ENCODE measurements at regions not wholly inside any gene's neighbourhood (a gene's known extent, or its start where the extent isn't known, plus 50 kb on each side); places are given as distances from the start of the nearest gene placed in this dataset.
"Not testable (repeated sequence)": the region's sequence is repeated elsewhere in the genome, so short reads cannot be mapped to it uniquely, and the experiment has no call there.

DNA sequence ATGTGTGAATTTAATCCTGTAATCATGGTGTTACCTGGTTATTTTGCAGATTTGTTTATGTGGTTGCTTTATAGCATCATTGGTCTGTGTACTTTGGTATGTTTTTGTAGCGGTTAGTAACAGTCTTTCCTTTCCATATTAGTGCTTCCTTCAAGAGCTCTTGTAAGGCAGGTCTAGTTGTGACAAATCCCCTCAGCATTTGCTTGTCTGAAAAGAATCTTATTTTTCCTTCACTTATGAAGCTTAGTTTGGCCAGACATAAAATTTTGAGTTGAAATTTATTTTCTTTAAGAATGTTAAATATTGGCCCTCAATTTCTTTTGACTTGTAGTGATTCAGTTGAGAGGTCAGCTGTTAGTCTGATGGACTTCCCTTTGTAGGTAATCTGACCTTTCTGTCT lies 1096.1 kb upstream of the SLIT2 start:
- DNase-seq (ENCODE audit: low read depth, low spot score) (no peak), FAIRE-seq (no peak), ATAC-seq (no peak)
- ChIA-PET POLR2A (no interaction called here), RAD21 (ENCODE audit: unreplicated experiment) (no interaction called here), SMC1A (ENCODE audit: uncharacterized antibody, unreplicated experiment) (interaction anchor here (1.1 kb wide), 1 partner anchor 10 kb away, joined by 3 read pairs; no protein-coding TSS in a partner anchor), CTCF (interaction anchor here (0.9 kb wide), 1 partner anchor 468 kb away, joined by 3 read pairs; no protein-coding TSS in a partner anchor)
- H3K27ac ChIP-seq (ENCODE audit: control insufficient read depth, insufficient read depth): no peak overlapping the region
- H2AFZ ChIP-seq (ENCODE audit: control insufficient read depth, low read depth, low read length): no peak overlapping the region
- WGBS (ENCODE audit: insufficient coverage, insufficient replicate concordance, low lambda C conversion rate, missing lambda C conversion rate): 82% methylated on average over 1 of the region's 1 CpG
- intact Hi-C loops (cut with micrococcal nuclease; ENCODE audit: unreplicated experiment): no loop called here
- TF ChIP-seq WRNIP1 (IDR thresholded peaks at IDR 0.05; ENCODE audit: borderline replicate concordance, low read depth, low read length): no peak
- in situ Hi-C loops (cut with MboI): loop anchor here (25.0 kb wide), 1 partner anchor 107 kb away; no protein-coding TSS in a partner anchor
- H3K4me3 ChIP-seq: no peak overlapping the region
- H4K20me1 ChIP-seq (ENCODE audit: control insufficient read depth, insufficient read depth): no peaks in the 10 kb centered on the region
- no peak overlapping the region for H3K4me2 ChIP-seq (ENCODE audit: control insufficient read depth, insufficient read depth)
- no TSS peak for BruUV-seq (replicated peaks)
- H3K27me3 ChIP-seq (replicated peaks in 1 of 2; ENCODE audit: control insufficient read depth in 2 of 2, insufficient read depth in 2 of 2, low read length in 1 of 2): no peaks in the 10 kb centered on the region
- no peak overlapping the region for H3K9ac ChIP-seq (ENCODE audit: control insufficient read depth, insufficient read depth, low read length)
- no peaks in the 10 kb centered on the region for H3K36me3 ChIP-seq (ENCODE audit: control insufficient read depth in 2 of 2, insufficient read depth in 2 of 2, low read length in 1 of 2)
- no peaks in the 10 kb centered on the region for H3K79me2 ChIP-seq (ENCODE audit: control insufficient read depth, insufficient read depth, low read length)
- H3K4me1 ChIP-seq (ENCODE audit: control insufficient read depth, insufficient read depth, low read length): no peaks in the 10 kb centered on the region
- no peaks in the 10 kb centered on the region; the same call in 1 of the 3 replicates for H3K9me3 ChIP-seq (replicated peaks; ENCODE audit: control insufficient read depth, insufficient read depth, low read length)

GRCh38 chr4:19154267-19154666 lies 1097.4 kb upstream of the SLIT2 start:
- H3K9ac ChIP-seq (ENCODE audit: control insufficient read depth, insufficient read depth, low read length); H3K4me2 ChIP-seq (ENCODE audit: control insufficient read depth, insufficient read depth); FAIRE-seq; H3K4me3 ChIP-seq; DNase-seq (ENCODE audit: low read depth, low spot score); H2AFZ ChIP-seq (ENCODE audit: control insufficient read depth, low read depth, low read length); POLR2A ChIA-PET; H3K79me2 ChIP-seq (ENCODE audit: control insufficient read depth, insufficient read depth, low read length); H3K9me3 ChIP-seq (replicated peaks; ENCODE audit: control insufficient read depth, insufficient read depth, low read length); intact Hi-C loops (cut with micrococcal nuclease; ENCODE audit: unreplicated experiment); H3K4me1 ChIP-seq (ENCODE audit: control insufficient read depth, insufficient read depth, low read length); ATAC-seq; H4K20me1 ChIP-seq (ENCODE audit: control insufficient read depth, insufficient read depth); BruUV-seq (replicated peaks); H3K27ac ChIP-seq (ENCODE audit: control insufficient read depth, insufficient read depth); H3K27me3 ChIP-seq (replicated peaks in 1 of 2; ENCODE audit: control insufficient read depth in 2 of 2, insufficient read depth in 2 of 2, low read length in 1 of 2); RAD21 ChIA-PET (ENCODE audit: unreplicated experiment); CTCF ChIA-PET; H3K36me3 ChIP-seq (ENCODE audit: control insufficient read depth in 2 of 2, insufficient read depth in 2 of 2, low read length in 1 of 2): not testable (repeated sequence)
- in situ Hi-C loops (cut with MboI): loop anchor here (25.0 kb wide), 1 partner anchor 108 kb away; no protein-coding TSS in a partner anchor
- SMC1A ChIA-PET (ENCODE audit: uncharacterized antibody, unreplicated experiment): interaction anchor here (1.0 kb wide), 1 partner anchor 9 kb away, joined by 3 read pairs; no protein-coding TSS in a partner anchor
- 36% methylated on average over 5 of the region's 5 CpGs for WGBS (ENCODE audit: insufficient coverage, insufficient replicate concordance, low lambda C conversion rate, missing lambda C conversion rate)

Data from GM12878 (cell line).